Stomach (tissue), 8 donors: ENCODE measurements at regions not wholly inside any gene's neighbourhood (a gene's known extent, or its start where the extent isn't known, plus 50 kb on each side); places are given as distances from the start of the nearest gene placed in this dataset.
A peak's percentile ranks its signal among the peaks of the same experiment; 100 is the strongest.

Experiments used
- DNase-seq, 2 donors: peaks; one replicate each; pipeline versions ENCODE4 v3.0.0 to v3.0.0-alpha.2; 2013 to 2019
- H3K27ac ChIP-seq, 5 donors: fragments of 200-600 bp in 4 of 5; sonication (generic) in 4 of 5; one replicate each; pipeline ENCODE4 v1.5.1; 2013 to 2019; ENCODE audit warnings: mild to moderate bottlenecking in 1 of 5, moderate library complexity in 1 of 5
- H3K27me3 ChIP-seq, 3 donors: fragments of 200-600 bp; sonication (generic); one replicate each; pipeline ENCODE4 v1.5.1; 2017 to 2019; ENCODE audit warnings: mixed run types in 1 of 3
- H3K36me3 ChIP-seq, 4 donors: fragments of 200-600 bp; sonication (generic); 1 replicate in 3 of 4; 2 replicates in 1 of 4; pipeline ENCODE4 v1.5.1; 2016 to 2019
- H3K4me1 ChIP-seq, 4 donors: fragments of 200-600 bp; sonication (generic); one replicate each; pipeline ENCODE4 v1.5.1; 2016 to 2019
- H3K4me3 ChIP-seq, 4 donors: fragments of 200-600 bp; sonication (generic) in 3 of 4; one replicate each; pipeline ENCODE4 v1.5.1; 2016 to 2019; ENCODE audit warnings: mild to moderate bottlenecking in 1 of 4
- H3K9me3 ChIP-seq, 4 donors: fragments of 200-600 bp; sonication (generic); one replicate each; pipeline ENCODE4 v1.5.1; 2016 to 2019
- CTCF ChIP-seq, 7 experiments: fragments of 450-650 bp in 4 of 7; fragments of 200-600 bp in 3 of 7; sonication (generic) in 3 of 7; IDR thresholded peaks; one replicate each; pipeline ENCODE4 v1.5.1; 2016 to 2019; ENCODE audit warnings: antibody characterized with exemption in 7 of 7, control low read depth in 2 of 7, mild to moderate bottlenecking in 1 of 7
- EP300 ChIP-seq: sonication (generic); formaldehyde crosslinking; IDR thresholded peaks from one replicate; pipeline ENCODE4 v1.6.1; 2017; ENCODE audit warnings: antibody characterized with exemption
- POLR2A ChIP-seq, 4 donors: fragments of 450-650 bp; IDR thresholded peaks; one replicate each; pipeline ENCODE4 v1.6.1; 2016; ENCODE audit warnings: antibody characterized with exemption in 4 of 4, control low read depth in 2 of 4, mild to moderate bottlenecking in 1 of 4, moderate library complexity in 1 of 4
- POLR2AphosphoS5 ChIP-seq, 3 donors: sonication (generic); formaldehyde crosslinking; IDR thresholded peaks; one replicate each; pipeline ENCODE4 v1.6.1; 2016; ENCODE audit warnings: antibody characterized with exemption in 3 of 3
- WGBS, 5 donors: extraction: QIAGEN DNeasy Blood & Tissue Kit in 3 of 5; methylation state at CpG; one replicate each; pipeline versions ENCODE4 v1.1.5 to v1.1.7; 2013 to 2018; 5-methylcytosine and 5-hydroxymethylcytosine counted together
- intact Hi-C: fragments of 100-400 bp; cut with DNase I; formaldehyde crosslinking; loops from one replicate; pipeline ENCODE4 v1.15.1; 2023; ENCODE audit warnings: low total_unique reads
- donor health status: healthy with polysubstance abuse.
- donor health status: Bipolar disorder and iron deficiency.
- donor health status: healthy.

- no peak for DNase-seq
- peaks cover 0 to 4% (median 0%) of the 10 kb centered on the region in 3 donors for H3K27me3 ChIP-seq
- no peaks in the 10 kb centered on the region for H3K36me3 ChIP-seq
- H3K27ac ChIP-seq: no peak overlapping the region
- intact Hi-C loops: no loop called here
- H3K4me1 ChIP-seq: no peaks in the 10 kb centered on the region
- TF ChIP-seq CTCF (IDR thresholded peaks at IDR 0.05): no peak
- TF ChIP-seq POLR2A (IDR thresholded peaks at IDR 0.05): no peak
- TF ChIP-seq EP300: no peak
- no peak for TF ChIP-seq POLR2AphosphoS5 (IDR thresholded peaks at IDR 0.05)
- H3K9me3 ChIP-seq: peaks cover 0 to 27% (median 13%) of the 10 kb centered on the region in 4 donors
- WGBS, 5 donors: 63 to 84% (median 74%) methylated on average over 9 of the region's 9 CpGs
- H3K4me3 ChIP-seq: no peak overlapping the region
Observed at GRCh38 chr2:238663586-238663985, 184.3 kb upstream of the TWIST2 start.

GRCh38 chr2:238665919-238666318 lies 182.0 kb upstream of the TWIST2 start:
- intact Hi-C loops: no loop called here
- no peak overlapping the region for H3K4me3 ChIP-seq
- no peak overlapping the region for H3K27ac ChIP-seq
- H3K36me3 ChIP-seq: no peaks in the 10 kb centered on the region
- no peak for DNase-seq
- H3K27me3 ChIP-seq: peaks cover 0 to 4% (median 0%) of the 10 kb centered on the region in 3 donors
- WGBS, 5 donors: 52 to 67% (median 57%) methylated on average over 3 of the region's 3 CpGs
- H3K9me3 ChIP-seq: peaks cover 0 to 34% (median 16%) of the 10 kb centered on the region in 4 donors
- TF ChIP-seq CTCF (IDR thresholded peaks at IDR 0.05) (no peak), POLR2AphosphoS5 (IDR thresholded peaks at IDR 0.05) (no peak), POLR2A (IDR thresholded peaks at IDR 0.05) (no peak), EP300 (no peak)
- no peaks in the 10 kb centered on the region for H3K4me1 ChIP-seq

- Histone ChIP-seq H3K27ac (no peak overlapping the region), H3K4me3 (no peak overlapping the region), H3K4me1 (no peaks in the 10 kb centered on the region), H3K9me3 (peaks cover 0 to 28% (median 15%) of the 10 kb centered on the region in 4 donors), H3K27me3 (peaks cover 0 to 4% (median 0%) of the 10 kb centered on the region in 3 donors), H3K36me3 (no peaks in the 10 kb centered on the region)
- TF ChIP-seq POLR2A (IDR thresholded peaks at IDR 0.05) (no peak), CTCF (IDR thresholded peaks at IDR 0.05) (no peak), EP300 (no peak), POLR2AphosphoS5 (IDR thresholded peaks at IDR 0.05) (no peak)
- intact Hi-C loops: no loop called here
- WGBS, 5 donors: 0 to 63% (median 30%) methylated on average over 1 of the region's 1 CpG
- no peak for DNase-seq
Observed at GRCh38 chr2:238666543-238666942, 181.3 kb upstream of the TWIST2 start.

- Histone ChIP-seq H3K27ac (no peak overlapping the region), H3K27me3 (peaks cover 0 to 4% (median 0%) of the 10 kb centered on the region in 3 donors), H3K4me3 (no peak overlapping the region), H3K36me3 (no peaks in the 10 kb centered on the region), H3K4me1 (no peaks in the 10 kb centered on the region), H3K9me3 (peaks cover 0 to 24% (median 14%) of the 10 kb centered on the region in 4 donors)
- 62 to 69% (median 64%) methylated on average over 6 of the region's 6 CpGs for WGBS, 5 donors
- intact Hi-C loops: no loop called here
- TF ChIP-seq POLR2AphosphoS5 (IDR thresholded peaks at IDR 0.05) (no peak), CTCF (IDR thresholded peaks at IDR 0.05) (no peak), POLR2A (IDR thresholded peaks at IDR 0.05) (no peak), EP300 (no peak)
- DNase-seq: peak in 1 of 2 donors; percentile 25
Observed at GRCh38 chr2:238667008-238667407, 180.9 kb upstream of the TWIST2 start.
